Fibroblast of skin of left biceps (primary cell): ENCODE measurements at regions not wholly inside any gene's neighbourhood (a gene's known extent, or its start where the extent isn't known, plus 50 kb on each side); places are given as distances from the start of the nearest gene placed in this dataset.
A peak's percentile ranks its signal among the peaks of the same experiment; 100 is the strongest.
"Not testable (repeated sequence)": the region's sequence is repeated elsewhere in the genome, so short reads cannot be mapped to it uniquely, and the experiment has no call there.

Source experiments
- DNase-seq, 2 experiments: peaks; one replicate each; pipeline ENCODE4 v3.0.0-alpha.2; 2013; ENCODE audit warnings: low read depth in 2 of 2

DNA sequence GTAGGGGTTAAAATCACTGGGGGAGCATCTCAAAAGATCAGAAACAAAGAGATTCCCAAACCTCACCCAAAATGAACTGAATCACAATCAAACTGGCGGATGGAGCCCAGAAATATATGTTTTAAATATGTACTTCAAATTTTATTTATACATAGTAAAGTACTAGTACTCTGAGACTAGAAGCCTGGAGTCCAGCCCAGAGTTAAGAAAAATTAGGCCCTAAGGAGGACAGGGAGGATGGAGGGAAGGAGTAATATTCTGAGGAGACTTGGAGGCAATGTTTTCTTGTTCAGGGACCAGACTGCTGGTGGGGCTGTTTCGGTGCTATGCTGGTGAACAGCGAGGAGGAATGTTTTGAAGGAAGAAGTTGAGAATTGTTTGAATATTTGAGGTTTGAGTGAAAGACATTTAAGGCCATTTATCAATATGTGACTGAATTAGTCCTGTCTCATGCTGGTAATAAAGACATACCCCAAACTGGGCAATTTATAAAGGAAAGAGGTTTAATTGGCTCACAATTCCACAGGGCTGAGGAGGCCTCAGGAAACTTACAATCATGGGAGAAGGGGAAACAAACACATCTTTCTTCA, 552.4 kb upstream of the DAB2 start:
- DNase-seq = peak; percentile 12 to 17

DNA sequence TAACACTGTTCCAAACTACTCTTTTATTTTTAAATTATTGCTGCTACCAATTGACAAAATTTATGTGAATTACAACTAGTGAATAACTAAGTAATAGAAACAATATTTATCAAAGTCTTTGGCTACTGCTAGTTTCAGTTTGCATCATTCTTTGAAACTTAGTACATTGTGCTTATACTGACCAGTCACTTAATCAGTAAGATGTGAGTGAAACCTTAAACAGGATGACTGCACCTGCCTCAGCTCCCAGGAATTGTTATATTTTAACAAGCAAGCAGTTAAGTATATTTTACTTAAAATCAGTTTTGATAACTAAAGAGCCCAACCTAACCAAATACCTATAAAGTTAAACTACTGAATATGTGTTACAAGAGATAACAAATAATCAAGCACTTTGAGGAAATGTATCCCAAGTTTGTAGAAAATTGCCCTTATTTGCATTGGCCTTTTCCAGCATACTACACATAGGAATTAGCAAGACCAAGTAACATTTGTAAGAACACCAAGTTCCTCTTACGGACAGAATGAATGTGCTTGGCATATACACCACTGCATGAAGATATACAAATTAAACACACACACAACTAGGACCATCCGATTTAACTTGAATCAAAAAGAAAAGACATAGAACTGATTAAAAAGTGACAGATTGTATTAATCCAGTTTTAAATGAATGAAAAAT, 545.5 kb upstream of the DAB2 start:
- no peak for DNase-seq

DNA sequence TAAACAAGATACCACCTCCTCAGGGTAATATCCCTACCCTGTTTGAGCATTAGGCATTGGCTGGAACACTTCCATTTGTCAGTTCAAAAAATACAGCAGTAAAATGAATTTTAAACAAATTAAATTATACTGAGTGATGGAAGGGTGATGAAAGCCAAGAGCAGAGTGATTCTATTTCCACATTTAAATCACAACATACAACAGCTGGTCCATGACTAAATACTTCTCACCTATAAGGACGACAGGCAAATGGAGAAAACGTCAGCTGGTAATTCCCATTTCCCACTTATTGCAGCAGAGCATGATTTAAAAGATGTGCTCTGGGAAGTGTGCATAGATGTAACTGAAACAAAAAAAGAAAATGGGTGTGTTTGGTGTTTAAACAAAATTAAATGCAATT, 543.6 kb upstream of the DAB2 start:
- no peak for DNase-seq

DNA sequence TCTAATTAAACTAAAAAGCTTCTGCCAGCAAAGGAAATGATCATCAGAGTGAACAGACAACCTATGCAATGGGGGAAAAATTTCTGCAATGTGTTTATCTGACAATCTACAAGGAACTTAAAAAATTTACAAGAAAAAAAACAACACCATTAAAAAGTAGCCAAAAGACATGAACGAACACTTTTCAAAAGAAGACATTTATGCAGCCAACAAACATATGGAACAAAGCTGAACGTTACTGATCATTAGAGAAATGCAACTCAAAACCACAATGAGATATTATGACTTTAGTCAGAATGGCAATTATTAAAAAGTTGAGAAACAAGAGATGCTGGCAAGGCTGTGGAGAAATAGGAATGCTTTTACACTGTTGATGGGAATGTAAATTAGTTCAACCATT, 530.4 kb upstream of the DAB2 start:
- DNase-seq = peak; percentile 29 to 30

DNA sequence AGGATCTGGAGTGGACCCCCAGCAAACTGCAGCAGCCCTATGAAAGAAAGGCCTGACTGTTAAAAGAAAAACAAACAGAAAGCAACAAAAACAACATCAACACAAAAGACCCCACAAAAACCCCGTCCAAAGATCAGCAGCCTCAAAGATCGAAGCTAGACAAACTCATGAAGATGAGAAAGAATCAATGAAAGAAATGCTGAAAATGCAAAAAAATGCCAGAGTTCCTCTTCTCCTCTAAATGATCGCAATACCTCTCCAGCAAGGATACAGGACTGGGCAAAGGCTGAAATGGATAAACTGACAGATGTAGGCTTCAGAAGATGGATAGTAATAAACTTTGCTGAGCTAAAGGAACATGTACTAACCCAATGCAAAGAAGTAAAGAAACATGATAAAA, 526.3 kb upstream of the DAB2 start:
- DNase-seq = no peak

DNA sequence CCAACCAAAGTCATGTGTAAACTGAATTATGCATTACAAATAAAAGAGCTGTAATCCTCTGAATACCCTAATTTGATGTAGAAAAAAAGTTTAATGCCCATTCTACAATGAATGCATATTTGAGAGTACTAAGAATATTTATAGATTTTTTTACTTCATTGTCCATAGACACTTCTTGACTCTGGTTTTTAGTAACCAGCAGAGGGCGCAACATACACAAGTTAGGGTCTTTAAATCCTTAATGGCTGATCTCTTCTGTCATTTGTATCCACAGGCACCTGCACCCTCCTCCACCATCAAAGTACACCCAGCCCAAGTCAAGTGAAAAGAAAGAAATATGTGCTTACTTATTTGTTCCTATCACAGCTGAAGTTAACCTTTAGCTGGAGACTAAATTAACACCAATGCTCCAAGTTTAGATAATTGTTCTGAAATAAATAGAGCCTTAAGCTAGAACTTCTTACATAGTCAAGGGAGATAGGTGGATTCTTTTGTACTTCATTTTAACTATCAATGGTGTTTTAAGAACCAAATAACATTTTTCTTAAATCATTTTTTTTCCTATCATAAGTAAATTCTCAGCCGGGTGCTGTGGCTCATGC, 524.2 kb upstream of the DAB2 start:
- DNase-seq = peak; percentile 29 to 33

DNA sequence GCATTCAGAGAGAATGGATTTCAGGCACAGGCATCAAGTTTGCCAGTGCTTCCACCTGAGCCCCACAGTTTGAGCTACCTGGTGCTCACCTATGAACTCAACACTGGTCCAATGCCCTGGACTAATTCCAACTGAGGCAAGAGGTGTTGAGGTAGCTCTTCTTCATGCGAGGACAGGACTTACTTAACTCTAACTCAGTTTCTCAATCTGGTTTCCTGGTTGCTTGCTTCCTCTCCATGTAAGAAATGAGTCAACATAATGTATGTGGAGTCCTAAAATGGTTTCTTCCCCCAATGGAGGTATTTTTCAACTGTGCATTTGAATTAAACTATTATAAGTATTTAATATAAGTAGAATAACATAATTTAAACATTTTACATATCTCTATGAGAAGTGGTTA, 523.6 kb upstream of the DAB2 start:
- no peak for DNase-seq

DNA sequence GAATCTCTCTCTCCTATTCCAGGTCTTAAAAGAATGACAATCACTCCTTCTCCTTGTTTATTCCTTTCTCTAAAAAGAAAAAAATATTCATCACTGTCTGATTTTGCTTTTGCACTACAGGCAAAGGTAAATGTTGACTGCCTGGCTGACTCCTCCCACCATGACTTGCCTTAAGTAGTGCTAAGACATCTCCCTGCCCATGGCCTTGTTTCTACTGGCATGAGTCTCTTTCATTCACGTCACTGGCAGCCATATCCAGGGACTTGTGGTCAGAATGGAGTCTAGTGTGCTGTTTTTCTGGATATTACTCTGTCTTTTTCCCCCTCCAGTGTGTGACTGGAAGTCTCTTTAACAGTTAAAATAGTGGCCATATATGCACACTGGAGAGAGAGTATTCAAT, 522.9 kb upstream of the DAB2 start:
- no peak for DNase-seq

DNA sequence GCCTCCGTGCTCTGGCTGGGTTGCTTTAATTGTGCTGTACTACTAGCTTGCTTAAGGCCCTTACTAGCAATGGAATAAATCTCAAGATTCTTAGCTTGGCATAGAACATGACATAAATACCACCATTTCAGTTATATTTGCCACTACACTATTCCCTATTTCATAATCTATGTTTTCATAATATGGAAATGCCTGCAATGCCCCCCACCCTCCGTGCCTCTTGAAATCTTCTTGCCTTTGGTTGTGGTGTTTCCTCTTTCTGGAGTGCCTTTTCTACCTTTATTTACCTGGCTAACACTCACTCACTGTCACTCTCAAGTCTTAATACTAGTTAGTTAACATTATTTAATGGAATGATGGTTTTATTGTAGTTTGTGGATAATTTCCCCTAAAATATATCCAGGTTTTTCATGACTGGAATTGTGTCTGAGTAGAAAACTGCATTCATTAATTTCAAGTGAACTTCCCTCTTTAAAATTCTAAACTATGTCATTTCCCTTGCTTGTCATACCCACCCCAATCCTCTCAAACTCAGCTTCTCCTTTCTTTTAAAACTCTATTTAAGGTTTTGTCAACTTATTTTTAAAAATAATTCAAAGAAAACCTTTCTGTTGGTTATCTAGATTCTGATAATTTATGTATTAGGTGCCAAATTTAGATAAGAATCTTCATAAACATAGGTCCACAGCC, 521.7 kb upstream of the DAB2 start:
- no peak for DNase-seq

DNA sequence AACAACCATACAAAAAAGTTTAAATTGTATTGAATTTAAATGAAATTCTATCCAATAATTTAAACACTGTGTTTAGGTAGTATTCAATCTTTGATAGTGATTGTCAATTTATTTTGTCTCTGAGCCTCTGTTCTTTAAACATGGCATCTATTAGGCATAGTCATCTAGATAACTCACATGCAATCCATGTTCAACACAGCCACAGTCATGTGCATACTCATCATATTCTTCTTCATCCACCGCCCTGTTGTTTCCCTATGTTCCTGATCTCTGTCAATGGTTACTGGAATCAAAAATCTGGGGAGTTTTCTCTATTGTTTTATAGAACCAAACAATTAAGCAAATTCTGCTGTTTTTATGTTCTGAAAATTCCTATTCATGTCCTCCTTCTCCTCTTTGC, 521.1 kb upstream of the DAB2 start:
- no peak for DNase-seq

DNA sequence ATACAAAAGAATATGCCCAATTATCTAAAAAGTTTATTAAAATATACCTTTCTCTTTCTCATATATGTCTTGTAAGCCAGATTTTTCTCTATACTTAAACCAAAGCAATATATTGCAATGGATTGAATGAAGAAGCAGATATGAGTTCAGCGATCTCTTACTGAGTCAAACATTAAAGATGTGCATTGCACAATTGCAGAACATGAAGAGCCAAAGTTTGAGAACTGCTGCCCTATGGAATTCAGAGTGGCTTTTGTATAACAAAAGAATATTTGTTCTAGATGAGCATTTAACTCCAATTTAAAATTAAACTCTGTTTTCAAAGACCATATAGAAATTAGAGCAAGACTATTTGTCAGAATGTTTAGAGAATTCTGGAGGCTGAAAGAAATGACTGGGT, 519.0 kb upstream of the DAB2 start:
- no peak for DNase-seq

DNA sequence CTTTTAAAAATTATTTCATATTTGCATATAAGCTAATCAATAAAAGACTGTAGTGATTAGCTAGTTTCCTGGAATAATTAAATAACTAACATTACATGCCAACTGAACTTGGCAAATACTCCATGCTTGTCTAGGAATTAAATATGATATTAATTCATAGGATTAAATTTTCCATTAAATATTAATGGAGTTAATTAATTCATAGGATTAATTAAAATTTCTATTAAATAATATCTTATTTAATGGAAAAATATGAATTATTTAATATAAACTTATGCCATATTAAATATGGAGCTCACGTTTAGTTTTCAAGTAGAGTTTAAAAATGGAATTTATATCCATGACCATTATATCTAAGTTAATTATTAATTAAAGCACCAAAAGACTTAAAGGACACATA, 517.8 kb upstream of the DAB2 start:
- DNase-seq = no peak

DNA sequence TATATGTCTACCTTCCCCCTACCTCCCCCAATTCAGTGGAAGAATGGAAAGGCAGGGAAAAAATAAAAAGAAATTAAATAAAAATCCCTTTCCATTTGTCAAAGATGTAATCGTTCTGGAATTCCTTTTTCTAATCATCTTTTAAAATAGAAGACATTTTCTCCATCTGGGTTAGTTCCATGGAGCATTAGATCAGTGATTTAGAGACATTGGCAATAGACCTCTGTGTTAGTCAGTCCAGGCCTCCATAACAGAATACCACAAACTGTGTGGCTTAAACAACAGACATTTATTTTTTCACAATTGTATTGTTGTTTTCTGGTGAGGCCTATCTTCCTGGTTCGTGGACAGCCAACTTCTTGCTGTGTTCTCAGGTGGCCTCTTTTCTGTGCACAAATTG, 516.6 kb upstream of the DAB2 start:
- DNase-seq = no peak

DNA sequence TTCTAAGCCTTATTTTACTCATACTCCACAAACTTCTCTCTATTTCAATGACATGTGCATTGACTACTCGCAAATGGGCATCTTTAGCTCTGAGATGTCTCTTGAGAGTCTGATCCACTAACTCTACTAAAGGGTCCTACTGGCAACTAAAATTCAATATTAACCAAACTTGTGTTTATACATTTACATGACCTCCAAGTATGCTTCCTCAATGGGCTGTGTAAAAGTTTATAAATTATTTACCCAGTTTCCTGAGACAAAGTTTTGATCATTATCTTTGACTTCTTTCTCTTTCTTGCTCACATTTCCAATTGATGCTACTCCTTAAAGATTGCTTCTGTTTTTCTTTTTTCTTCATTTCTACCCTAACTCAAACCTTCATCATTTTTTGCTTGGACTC, 510.1 kb upstream of the DAB2 start:
- DNase-seq = no peak

DNA sequence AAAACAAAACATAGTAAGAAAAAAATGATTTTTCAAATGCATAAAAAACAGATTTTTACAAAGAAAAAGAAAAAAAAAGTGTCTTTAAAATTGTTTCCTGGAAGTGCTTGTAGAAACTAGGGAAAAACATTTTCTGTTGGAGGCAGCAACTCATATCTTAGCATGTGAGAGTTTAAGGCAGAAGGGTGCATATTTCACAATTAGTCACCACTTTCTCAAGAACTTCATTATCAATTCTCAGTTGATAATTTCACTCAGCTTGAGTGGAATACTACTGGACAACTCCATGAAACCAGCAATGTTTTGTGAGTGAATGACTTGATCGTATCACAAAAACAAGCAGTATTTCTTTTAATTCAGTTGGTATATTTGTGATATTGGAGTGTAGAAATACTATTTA, 508.3 kb upstream of the DAB2 start:
- no peak for DNase-seq

DNA sequence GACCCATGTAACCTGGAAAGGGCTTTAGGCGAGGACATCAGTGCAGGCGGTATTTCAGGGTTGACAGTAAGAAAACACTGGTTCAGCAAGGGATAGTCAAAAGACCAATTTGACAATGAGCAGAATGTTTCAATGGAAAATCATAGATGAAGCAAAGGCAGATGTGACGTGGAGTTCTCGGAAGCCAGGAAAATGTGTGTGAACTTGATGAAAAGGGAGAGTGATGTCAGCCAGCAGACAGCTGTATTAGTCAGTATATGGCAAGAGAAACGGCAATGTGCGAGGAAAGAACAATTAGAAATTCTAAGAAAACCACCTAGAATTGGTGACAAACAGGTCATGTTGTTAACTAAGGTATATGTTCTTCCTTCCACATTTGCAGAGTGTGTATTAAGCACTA, 503.9 kb upstream of the DAB2 start:
- DNase-seq = no peak

DNA sequence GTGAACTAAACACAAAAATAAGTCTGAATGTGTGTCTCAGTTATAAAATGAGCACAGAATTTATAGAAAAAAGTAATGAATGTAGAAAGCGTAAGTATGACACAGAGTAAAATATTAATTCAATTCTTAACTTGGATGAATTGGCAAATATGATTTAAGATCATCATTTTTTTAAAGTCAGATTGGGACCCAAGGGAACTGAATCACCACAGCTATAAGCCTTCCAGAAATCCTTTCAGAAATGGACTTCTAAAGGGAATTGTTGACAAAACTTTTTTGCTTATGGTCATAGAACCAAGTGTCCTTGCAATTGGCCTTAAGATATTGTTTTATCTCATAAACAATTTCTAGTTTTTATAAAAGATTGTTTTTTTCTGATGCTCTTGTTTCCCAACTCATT, 495.1 kb upstream of the DAB2 start:
- DNase-seq = no peak

DNA sequence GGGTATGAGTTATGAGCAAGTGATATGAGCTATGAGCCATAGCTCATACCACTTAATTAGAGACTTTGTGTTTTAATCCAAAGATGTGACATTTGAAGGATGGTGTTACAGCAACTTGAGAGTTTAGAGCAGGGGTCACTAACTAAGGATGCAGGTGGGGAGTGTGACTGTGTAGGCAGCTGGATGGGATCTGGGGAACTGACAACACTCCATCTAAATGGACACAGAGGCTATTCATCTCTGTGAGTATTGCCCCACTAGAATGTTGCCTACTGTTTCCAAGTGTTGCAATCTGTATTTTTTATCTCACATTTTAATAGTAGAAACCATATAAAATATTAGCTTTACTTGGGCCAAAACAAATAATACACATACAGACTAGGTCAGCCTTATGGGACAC, 488.1 kb upstream of the DAB2 start:
- DNase-seq = no peak

DNA sequence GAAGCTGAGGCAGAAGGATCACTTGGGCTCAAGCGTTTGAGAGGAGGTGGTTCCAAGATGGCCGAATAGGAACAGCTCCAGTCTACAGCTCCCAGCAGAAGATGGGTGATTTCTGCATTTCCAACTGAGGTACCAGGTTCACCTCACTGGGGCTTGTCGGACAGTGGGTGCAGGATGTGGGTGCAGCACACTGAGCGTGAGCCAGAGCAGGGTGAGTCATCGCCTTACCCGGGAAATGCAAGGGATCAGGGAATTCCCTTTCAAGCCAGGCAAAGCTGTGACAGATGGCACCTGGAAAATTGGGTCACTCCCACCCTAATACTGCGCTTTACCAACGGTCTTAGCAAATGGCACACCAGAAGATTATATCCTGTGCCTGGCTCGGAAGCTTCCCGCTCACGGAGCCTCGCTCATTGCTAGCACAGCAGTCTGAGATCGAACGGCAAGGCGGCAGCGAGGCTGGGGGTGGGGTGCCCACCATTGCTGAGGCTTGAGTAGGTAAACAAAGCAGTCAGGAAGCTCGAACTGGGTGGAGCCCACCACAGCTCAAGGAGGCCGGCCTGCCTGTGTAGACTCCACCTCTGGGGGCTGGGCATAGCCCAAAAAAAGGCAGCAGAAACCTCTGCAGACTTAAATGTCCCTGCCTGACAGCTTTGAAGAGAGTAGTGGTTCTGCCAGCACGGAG, 482.6 kb upstream of the DAB2 start:
- DNase-seq = not testable (repeated sequence)

DNA sequence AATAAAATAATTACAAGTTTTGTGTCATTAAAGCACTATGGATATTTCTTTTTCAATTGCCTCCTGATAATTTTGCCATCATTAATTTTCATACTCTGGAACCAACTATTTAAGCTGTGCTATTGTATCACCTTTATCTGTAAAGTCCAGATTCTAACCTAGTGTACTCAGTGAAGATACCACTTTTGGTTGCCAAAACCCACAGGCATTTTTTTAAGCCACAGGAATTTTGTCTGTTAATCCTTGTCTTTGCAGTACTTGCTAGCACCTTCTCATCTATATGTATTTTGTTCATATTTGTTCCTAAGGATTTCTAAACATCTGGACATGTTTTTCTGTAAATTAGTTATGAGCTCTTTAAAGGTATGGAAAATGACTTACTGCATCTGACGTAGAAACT, 481.4 kb upstream of the DAB2 start:
- peak; percentile 19 to 26 for DNase-seq

DNA sequence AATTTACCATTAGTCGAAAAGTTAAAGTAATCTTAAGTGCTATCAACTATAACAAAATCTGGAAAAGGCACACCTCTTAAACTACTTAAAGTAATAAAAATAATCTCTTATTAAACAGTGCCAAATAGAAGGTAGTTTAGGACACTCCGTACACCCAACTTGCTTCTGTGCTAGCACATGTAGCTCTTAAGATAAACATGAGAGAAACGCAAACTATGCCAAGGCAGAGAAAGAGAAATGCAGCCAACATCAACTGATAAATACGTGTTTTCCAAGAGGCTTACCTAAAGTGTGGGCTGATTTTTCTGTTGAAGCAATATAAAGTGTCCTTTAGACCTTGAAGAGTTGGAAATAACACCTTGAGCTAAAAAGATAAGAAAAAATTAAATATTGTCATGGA, 480.6 kb upstream of the DAB2 start:
- DNase-seq = no peak

DNA sequence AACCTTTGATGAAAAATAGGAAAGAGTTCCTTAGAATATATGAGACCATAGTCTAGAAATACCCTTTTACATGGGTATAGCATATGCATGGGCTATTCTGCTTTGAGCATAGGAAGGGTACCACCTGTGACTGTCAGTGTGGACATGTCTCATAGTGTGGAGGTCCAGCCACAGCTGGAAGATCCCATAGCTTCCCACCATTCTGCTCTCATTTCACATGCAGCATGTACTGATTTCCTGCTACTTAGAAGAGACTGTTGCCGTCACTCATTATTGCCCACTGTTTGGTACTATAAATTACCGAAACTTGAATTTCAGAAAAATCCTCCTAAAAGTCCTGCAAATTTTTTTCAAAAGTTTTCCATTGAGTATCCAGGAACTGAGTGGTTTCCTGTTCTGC, 477.8 kb upstream of the DAB2 start:
- DNase-seq = no peak

DNA sequence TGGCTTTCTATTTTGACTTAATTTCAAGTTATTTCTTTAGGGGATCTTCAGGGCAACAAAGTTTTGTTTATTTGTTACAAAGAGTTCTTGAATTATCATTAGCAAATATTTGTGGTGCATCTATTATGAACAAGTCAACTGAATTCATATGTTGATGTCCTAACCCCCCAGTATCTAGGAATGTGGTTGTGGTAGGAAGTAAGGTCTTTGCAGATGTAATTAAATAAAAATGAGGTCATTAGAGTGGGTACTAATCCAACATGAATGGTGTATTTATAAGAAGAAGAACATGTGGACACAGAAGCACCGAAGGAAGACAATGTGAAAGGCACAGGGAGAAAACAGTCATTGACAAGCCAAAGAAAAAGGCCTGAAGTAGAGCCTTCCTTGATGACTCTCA, 474.0 kb upstream of the DAB2 start:
- DNase-seq = no peak
